NT2/D1 (cell line): ENCODE measurements at regions not wholly inside any gene's neighbourhood (a gene's known extent, or its start where the extent isn't known, plus 50 kb on each side); places are given as distances from the start of the nearest gene placed in this dataset.
"Not testable (repeated sequence)": the region's sequence is repeated elsewhere in the genome, so short reads cannot be mapped to it uniquely, and the experiment has no call there.

Source experiments
- DNase-seq: peaks from one replicate; pipeline ENCODE4 v3.0.0-alpha.2; 2011; ENCODE audit warnings: low read depth, low spot score
- H3K27me3 ChIP-seq: 2 replicates; pipeline ENCODE4 v1.6.0; 2011; ENCODE audit warnings: mild to moderate bottlenecking; ENCODE audit not compliant: insufficient read length, insufficient read depth
- H3K36me3 ChIP-seq: 2 replicates; pipeline ENCODE4 v1.6.1; 2011; ENCODE audit warnings: mild to moderate bottlenecking, low read length, mixed read lengths; ENCODE audit not compliant: insufficient read depth, insufficient read length
- H3K4me1 ChIP-seq: 2 replicates; pipeline ENCODE4 v1.5.1; 2011; ENCODE audit not compliant: insufficient read depth, insufficient read length
- H3K4me3 ChIP-seq: 2 replicates; pipeline ENCODE4 v1.5.1; 2011; ENCODE audit warnings: low read depth; ENCODE audit not compliant: insufficient read length
- H3K9ac ChIP-seq: 2 replicates; pipeline ENCODE4 v1.6.0; 2011; ENCODE audit warnings: low read depth; ENCODE audit not compliant: insufficient read length
- H3K9me3 ChIP-seq: 2 replicates; pipeline ENCODE4 v1.5.1; 2011; ENCODE audit warnings: mild to moderate bottlenecking, low read length; ENCODE audit not compliant: insufficient read depth
- SUZ12 ChIP-seq: IDR thresholded peaks from 2 replicates; pipeline ENCODE4 v1.6.1; 2011; ENCODE audit not compliant: insufficient read length, insufficient read depth; ENCODE audit errors: extremely low read depth
- YY1 ChIP-seq: IDR thresholded peaks from 2 replicates; pipeline ENCODE4 v1.6.1; 2011; ENCODE audit not compliant: insufficient read length, insufficient read depth
- ZNF274 ChIP-seq: IDR thresholded peaks from 2 replicates; pipeline ENCODE4 v1.6.1; 2011; ENCODE audit warnings: mild to moderate bottlenecking, low read depth, low read length

- Histone ChIP-seq H3K4me3 (no peak overlapping the region), H3K27me3 (peaks cover 4% of the 10 kb centered on the region), H3K9me3 (no peaks in the 10 kb centered on the region), H3K36me3 (no peaks in the 10 kb centered on the region), H3K9ac (no peak overlapping the region), H3K4me1 (no peaks in the 10 kb centered on the region)
- TF ChIP-seq ZNF274: no peak
- no peak for TF ChIP-seq SUZ12
- no peak for TF ChIP-seq YY1
- DNase-seq: no peak
Observed at GRCh38 chr22:33130473-33130872, 72.3 kb upstream of the SYN3 start.

- Histone ChIP-seq H3K4me1 (no peaks in the 10 kb centered on the region), H3K27me3 (peaks cover 4% of the 10 kb centered on the region), H3K9ac (no peak overlapping the region), H3K9me3 (no peaks in the 10 kb centered on the region), H3K36me3 (no peaks in the 10 kb centered on the region), H3K4me3 (no peak overlapping the region)
- DNase-seq: no peak
- no peak for TF ChIP-seq SUZ12
- TF ChIP-seq YY1: no peak
- TF ChIP-seq ZNF274: no peak
Observed at GRCh38 chr22:33129621-33130020, 71.4 kb upstream of the SYN3 start.

GRCh38 chr22:33126881-33127280, 68.7 kb upstream of the SYN3 start:
- peak; percentile 42 for DNase-seq
- Histone ChIP-seq H3K9me3 (peaks cover 6% of the 10 kb centered on the region; the same call in 1 of the 2 replicates), H3K4me3 (no peak overlapping the region), H3K9ac (no peak overlapping the region), H3K4me1 (no peaks in the 10 kb centered on the region), H3K27me3 (peaks cover 8% of the 10 kb centered on the region), H3K36me3 (no peaks in the 10 kb centered on the region)
- TF ChIP-seq SUZ12 (no peak), YY1 (no peak), ZNF274 (no peak)

GRCh38 chr22:33124471-33124870, 66.3 kb upstream of the SYN3 start:
- no peak for DNase-seq
- Histone ChIP-seq H3K9me3 (peaks cover 6% of the 10 kb centered on the region; the same call in 1 of the 2 replicates), H3K36me3 (no peaks in the 10 kb centered on the region), H3K4me1 (no peaks in the 10 kb centered on the region), H3K4me3 (no peak overlapping the region), H3K9ac (no peak overlapping the region), H3K27me3 (peaks cover 8% of the 10 kb centered on the region)
- no peak for TF ChIP-seq SUZ12
- TF ChIP-seq ZNF274: no peak
- no peak for TF ChIP-seq YY1

GRCh38 chr22:33122439-33122838, 64.3 kb upstream of the SYN3 start:
- not testable (repeated sequence) for H3K9me3 ChIP-seq, DNase-seq, H3K9ac ChIP-seq, H3K4me3 ChIP-seq, H3K27me3 ChIP-seq, H3K4me1 ChIP-seq, H3K36me3 ChIP-seq

GRCh38 chr22:33119044-33119443, 60.9 kb upstream of the SYN3 start:
- no peak for TF ChIP-seq YY1
- no peak for TF ChIP-seq SUZ12
- TF ChIP-seq ZNF274: no peak
- H3K9me3 ChIP-seq: peaks cover 6% of the 10 kb centered on the region; the same call in 1 of the 2 replicates
- H3K4me1 ChIP-seq: no peaks in the 10 kb centered on the region
- no peak overlapping the region for H3K4me3 ChIP-seq
- no peaks in the 10 kb centered on the region for H3K36me3 ChIP-seq
- H3K9ac ChIP-seq: no peak overlapping the region
- H3K27me3 ChIP-seq: no peaks in the 10 kb centered on the region
- no peak for DNase-seq

GRCh38 chr22:33117821-33118220, 59.6 kb upstream of the SYN3 start:
- TF ChIP-seq ZNF274 (no peak), SUZ12 (no peak), YY1 (no peak)
- no peaks in the 10 kb centered on the region for H3K27me3 ChIP-seq
- H3K4me3 ChIP-seq: no peak overlapping the region
- DNase-seq: no peak
- H3K9me3 ChIP-seq: no peaks in the 10 kb centered on the region
- no peak overlapping the region for H3K9ac ChIP-seq
- no peaks in the 10 kb centered on the region for H3K36me3 ChIP-seq
- H3K4me1 ChIP-seq: no peaks in the 10 kb centered on the region
